AG04450 (cell line): ENCODE measurements at regions not wholly inside any gene's neighbourhood (a gene's known extent, or its start where the extent isn't known, plus 50 kb on each side); places are given as distances from the start of the nearest gene placed in this dataset.
A peak's percentile ranks its signal among the peaks of the same experiment; 100 is the strongest.
"Not testable (repeated sequence)": the region's sequence is repeated elsewhere in the genome, so short reads cannot be mapped to it uniquely, and the experiment has no call there.

Source experiments
- CTCF ChIA-PET: fragments of 300-600, 350-600 bp; formaldehyde crosslinking; extraction: SDS; loops from one replicate; lab custom pipeline; 2022; ENCODE audit warnings: antibody characterized with exemption, inconsistent platforms; lab: Charles Lee
- POLR2A ChIA-PET: fragments of 350-600 bp; formaldehyde crosslinking; extraction: SDS; loops from one replicate; lab custom pipeline; 2021; ENCODE audit warnings: antibody characterized with exemption, inconsistent platforms; lab: Yijun Ruan, JAX
- DNase-seq: peaks from one replicate; pipeline ENCODE4 v3.0.0-alpha.2; 2011; ENCODE audit warnings: low read depth, low spot score
- H3K27ac ChIP-seq: one replicate; pipeline ENCODE4 v1.5.1; 2012; ENCODE audit warnings: low read depth, low read length, control low read depth
- H3K27me3 ChIP-seq: one replicate; pipeline ENCODE4 v1.6.0; 2012; ENCODE audit warnings: low read length; ENCODE audit not compliant: control insufficient read depth, insufficient read depth
- H3K4me3 ChIP-seq: 2 replicates; pipeline ENCODE4 v1.5.1; 2011; ENCODE audit warnings: mild to moderate bottlenecking, low read depth, low read length, control low read depth
- H3K9me3 ChIP-seq: 2 replicates; pipeline ENCODE4 v1.5.1; 2012; ENCODE audit warnings: low read length; ENCODE audit not compliant: control insufficient read depth, insufficient read depth
- TF ChIP-seq, protein P1 (sequence below): IDR thresholded peaks from 2 replicates; pipeline ENCODE4 v1.5.1; 2011; ENCODE audit warnings: low read depth, low read length, control low read depth, inconsistent platforms

DNA sequence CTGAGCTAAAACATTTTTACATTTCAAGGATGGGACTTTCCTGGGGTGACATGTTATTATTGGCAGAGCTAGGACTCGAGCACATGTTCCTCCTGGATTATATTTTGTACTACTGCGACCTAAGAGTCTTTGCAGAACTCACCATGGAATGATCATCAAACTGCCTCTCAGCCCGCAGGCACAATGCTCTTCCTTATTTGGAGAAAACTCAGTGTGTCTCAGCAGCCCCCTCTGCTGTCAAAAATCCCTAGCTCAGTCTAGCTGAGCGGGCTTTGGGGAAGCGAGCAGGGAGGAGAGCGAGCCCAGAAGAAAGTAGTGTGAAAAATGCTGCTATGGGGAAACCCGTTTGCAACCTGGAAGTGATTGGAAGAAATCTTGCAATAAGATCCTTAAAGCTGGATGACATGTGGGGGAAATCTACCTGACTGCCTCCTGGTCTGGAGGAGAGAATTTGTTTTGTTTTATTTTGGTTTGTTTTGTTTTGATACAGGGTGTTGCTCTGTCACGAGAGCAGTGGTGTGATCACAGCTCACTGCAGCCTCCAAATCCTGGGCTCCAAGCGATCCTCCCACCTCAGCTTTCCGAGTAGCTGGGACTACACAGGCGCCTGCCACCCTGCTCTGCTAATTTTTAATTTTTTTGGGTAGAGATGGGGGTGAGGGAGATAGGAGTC is 89.9 kb upstream of the CLINT1 start:
- Histone ChIP-seq H3K27me3 (no peaks in the 10 kb centered on the region), H3K27ac (no peak overlapping the region), H3K4me3 (no peak overlapping the region), H3K9me3 (no peaks in the 10 kb centered on the region)
- ChIA-PET CTCF (interaction anchor here (0.5 to 4.4 kb wide), 67 partner anchors 8 to 1815 kb away, joined by 3 to 80 read pairs (median 7); partner anchors contain the start of gene CLINT1), POLR2A (interaction anchor here (0.6 kb wide), 1 partner anchor 45 kb away, joined by 8 read pairs; no protein-coding TSS in a partner anchor)
- peak; percentile 85 for DNase-seq
- TF ChIP-seq, protein P1, sequence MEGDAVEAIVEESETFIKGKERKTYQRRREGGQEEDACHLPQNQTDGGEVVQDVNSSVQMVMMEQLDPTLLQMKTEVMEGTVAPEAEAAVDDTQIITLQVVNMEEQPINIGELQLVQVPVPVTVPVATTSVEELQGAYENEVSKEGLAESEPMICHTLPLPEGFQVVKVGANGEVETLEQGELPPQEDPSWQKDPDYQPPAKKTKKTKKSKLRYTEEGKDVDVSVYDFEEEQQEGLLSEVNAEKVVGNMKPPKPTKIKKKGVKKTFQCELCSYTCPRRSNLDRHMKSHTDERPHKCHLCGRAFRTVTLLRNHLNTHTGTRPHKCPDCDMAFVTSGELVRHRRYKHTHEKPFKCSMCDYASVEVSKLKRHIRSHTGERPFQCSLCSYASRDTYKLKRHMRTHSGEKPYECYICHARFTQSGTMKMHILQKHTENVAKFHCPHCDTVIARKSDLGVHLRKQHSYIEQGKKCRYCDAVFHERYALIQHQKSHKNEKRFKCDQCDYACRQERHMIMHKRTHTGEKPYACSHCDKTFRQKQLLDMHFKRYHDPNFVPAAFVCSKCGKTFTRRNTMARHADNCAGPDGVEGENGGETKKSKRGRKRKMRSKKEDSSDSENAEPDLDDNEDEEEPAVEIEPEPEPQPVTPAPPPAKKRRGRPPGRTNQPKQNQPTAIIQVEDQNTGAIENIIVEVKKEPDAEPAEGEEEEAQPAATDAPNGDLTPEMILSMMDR: peak; percentile 94

DNA sequence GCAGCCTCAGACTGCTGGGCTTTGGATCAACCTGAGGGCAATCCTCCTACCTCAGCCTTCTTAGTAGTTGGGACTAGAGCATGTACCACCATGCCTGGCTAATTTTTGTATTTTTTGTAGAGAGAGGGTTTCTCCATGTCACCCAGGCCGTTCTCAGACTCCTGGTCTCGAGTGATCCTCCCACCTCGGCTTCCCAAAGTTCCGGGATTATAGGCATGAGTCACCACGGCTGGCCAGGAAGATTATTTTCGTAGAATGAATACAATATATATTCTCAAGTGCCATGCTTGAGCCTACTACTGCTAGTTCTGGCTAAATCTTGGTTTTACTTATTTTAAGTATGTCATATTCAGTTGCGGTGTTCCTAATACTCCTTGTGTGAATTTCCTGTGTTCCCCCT is 88.2 kb upstream of the CLINT1 start:
- CTCF ChIA-PET: no interaction called here
- POLR2A ChIA-PET: no interaction called here

DNA sequence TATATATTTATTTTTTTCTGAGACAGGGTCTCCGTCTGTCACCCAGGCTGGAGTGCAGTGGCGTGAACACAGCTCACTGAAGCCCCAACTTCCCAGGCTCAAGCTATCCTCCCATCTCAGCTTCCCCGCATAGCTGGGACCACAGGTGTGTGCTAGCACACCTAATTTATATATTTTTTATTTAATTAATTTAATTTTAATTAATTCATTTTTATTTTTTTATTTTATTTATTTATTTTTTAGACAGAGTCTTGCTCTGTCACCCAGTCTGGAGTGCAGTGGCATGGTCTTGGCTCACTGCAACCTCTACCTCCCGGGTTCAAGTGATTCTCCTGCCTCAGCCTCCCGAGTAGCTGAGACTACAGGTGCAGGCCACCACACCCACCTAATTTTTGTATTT is 86.9 kb upstream of the CLINT1 start:
- CTCF ChIA-PET: interaction anchor here (0.7 kb wide), 1 partner anchor 100 kb away, joined by 8 read pairs; no protein-coding TSS in a partner anchor
- H3K4me3 ChIP-seq, DNase-seq, H3K9me3 ChIP-seq, POLR2A ChIA-PET, H3K27me3 ChIP-seq, H3K27ac ChIP-seq: not testable (repeated sequence)

More for the DNA sequence above, 88.2 kb upstream of the CLINT1 start:
- TF ChIP-seq, protein P1: no peak
- Histone ChIP-seq H3K27ac (no peak overlapping the region), H3K4me3 (no peak overlapping the region), H3K9me3 (no peaks in the 10 kb centered on the region), H3K27me3 (peaks cover 2% of the 10 kb centered on the region)
- no peak for DNase-seq

DNA sequence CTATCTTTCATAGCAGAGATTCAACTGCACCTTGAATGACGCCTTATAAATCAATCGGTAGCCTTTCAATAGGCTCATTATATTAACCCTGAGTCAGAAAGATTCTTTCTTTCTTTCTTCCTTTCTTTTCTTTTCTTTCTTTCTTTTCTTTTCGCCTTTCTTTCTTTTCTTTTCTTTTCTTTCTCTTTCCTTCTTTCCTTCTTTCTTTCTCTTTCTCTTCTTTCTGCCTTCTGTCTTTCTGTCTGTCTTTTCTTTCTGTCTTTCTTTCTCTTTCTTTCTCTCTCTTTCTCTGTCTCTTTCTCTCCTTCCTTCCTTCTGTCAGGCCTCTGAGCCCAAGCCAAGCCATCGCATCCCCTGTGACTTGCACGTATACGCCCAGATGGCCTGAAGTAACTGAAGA is 86.0 kb upstream of the CLINT1 start:
- no peak overlapping the region for H3K27ac ChIP-seq
- H3K27me3 ChIP-seq: peaks cover 2% of the 10 kb centered on the region
- H3K9me3 ChIP-seq: no peaks in the 10 kb centered on the region
- TF ChIP-seq, protein P1: no peak
- POLR2A ChIA-PET: no interaction called here
- CTCF ChIA-PET: no interaction called here
- H3K4me3 ChIP-seq: no peak overlapping the region
- no peak for DNase-seq

DNA sequence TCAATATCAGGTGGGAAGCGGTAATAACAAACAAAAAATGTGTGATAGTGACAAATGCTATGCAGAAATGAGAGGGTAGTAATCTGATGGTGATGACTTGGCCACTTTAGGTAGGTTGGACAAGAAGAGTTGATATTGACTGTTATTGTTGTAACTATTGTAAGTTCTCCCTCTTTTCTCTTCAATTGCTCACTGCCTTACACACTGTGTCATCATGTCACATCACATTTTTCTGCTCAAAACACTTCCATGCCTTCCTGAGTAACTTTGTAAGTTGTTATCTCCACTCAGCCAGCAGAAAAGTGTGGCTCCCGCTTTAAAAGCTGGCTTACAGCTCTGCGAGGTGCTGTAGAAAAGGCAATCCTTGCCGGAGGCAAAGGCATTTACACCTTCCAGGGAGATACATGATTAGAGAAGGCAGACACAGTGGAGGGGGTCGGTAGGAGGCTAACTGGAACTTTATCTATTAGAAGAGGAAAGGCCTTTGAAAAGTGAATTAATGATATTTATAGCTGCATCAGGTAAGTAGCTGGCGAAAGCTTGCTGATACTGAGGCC is 85.2 kb upstream of the CLINT1 start:
- Histone ChIP-seq H3K9me3 (no peaks in the 10 kb centered on the region), H3K27ac (no peak overlapping the region), H3K27me3 (peaks cover 2% of the 10 kb centered on the region), H3K4me3 (no peak overlapping the region)
- no peak for DNase-seq
- ChIA-PET POLR2A (no interaction called here), CTCF (interaction anchor here (0.6 to 1.2 kb wide), 2 partner anchors 45 to 87 kb away, joined by 3 to 6 read pairs; no protein-coding TSS in a partner anchor)
- TF ChIP-seq, protein P1: no peak
